ENCODE measurements at regions not wholly inside any gene's neighbourhood (a gene's known extent, or its start where the extent isn't known, plus 50 kb on each side); places are given as distances from the start of the nearest gene placed in this dataset.
"Not testable (repeated sequence)": the region's sequence is repeated elsewhere in the genome, so short reads cannot be mapped to it uniquely, and the experiment has no call there.

DNA sequence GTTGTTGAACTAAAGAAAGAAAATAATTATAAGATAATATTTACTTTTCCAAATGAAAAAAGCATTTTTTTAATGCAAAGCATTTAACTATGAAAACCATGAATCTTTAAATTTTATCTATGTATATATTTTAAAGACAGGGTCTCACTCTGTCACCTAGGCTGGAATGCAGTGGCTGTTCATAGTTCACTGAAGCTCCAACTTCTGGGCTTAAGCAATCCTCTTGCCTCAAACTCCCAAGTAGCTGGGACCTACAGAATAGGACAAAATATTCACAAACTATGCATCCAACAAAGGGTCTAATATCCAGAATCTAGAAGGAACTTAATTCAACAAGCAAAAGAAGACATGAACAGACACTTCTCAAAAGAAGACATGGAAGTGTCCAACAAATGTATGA is 55.9 kb upstream of the ALB start:
- DNase-seq (ENCODE audit: low read depth) = no peak

DNA sequence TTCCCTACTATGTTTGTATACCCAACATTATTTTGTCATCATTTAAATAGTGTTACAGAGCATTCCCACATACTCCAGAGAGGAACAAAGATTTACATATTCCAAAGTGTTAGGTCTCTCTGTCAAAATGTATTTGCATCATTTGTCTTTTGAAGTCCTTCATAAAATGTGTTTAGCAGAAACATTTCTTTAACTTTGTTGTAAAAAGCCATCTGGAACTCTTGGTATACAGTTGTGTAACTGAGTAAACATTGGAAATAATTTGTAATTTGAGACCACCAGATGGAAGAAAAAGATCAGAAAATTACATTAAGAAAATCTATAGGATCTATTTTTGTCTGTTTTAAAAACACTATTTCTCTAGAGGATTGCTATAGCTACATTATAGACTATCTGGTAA is 56.6 kb upstream of the ALB start:
- no peak for DNase-seq (ENCODE audit: low read depth)

DNA sequence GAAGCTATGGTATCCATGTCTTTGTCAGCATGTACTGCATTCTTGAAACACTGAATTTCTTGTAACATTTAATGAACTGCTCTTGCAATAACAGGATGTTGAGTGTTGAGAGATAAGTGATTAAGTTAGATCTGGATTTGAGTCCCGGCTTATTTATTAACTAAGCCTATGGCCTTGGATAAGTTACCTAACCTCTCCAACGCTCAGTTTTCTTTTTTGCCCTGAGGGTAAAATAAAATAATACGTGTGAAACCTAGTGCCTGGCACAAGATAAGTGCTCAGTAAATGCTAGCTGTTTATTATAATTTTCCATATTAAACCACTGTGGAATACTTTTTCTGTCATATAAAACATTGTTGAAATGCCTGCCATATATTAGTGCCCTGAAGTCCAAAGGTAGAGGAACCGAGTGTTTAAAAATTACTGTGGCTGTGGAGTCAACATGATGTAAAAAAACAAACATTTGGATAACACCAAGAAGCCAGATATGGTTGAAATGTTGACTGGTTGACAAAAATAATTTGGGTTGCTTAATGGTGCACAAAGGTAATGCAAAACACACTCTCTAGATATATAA is 58.6 kb upstream of the ALB start:
- DNase-seq (ENCODE audit: low read depth) = peak; percentile 95

DNA sequence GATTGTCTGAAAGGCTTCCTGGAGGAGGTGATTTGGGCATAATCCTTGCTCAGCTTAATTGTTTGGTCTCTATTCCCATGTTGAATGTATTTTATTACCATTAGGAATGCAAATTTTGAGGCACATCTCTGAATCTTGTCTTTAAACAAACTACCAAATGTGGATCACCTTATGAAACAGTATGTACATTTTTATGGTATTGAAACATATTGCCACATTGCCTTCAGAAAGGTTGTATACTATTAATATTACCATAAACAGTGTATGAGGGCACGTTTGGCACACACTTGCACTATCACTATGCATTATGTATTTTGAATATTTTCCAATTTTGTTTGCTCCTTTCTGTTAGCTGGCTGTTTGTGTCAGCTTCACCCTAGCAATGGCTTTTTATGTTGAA is 60.0 kb upstream of the ALB start:
- DNase-seq (ENCODE audit: low read depth) = no peak

DNA sequence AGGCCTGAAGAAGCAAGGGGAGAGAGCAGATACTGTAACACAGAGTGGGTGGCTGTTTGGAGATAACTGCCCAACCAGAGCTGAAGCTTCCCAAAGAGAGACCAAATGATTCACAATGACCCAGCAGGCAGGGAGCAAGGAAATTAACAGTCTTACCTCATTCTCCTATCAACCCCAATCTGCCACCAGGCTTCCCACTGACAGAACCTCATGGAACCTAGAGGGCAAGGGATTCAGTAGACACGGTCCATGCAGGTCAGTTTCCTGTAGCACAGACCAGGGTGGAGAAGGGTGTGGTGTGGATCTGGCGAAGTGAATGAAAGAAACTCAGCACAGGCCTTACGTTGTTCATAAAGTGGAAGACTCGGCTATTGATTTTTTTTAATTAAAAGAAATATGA is 60.7 kb upstream of the ALB start:
- peak; percentile 29 for DNase-seq (ENCODE audit: low read depth)

DNA sequence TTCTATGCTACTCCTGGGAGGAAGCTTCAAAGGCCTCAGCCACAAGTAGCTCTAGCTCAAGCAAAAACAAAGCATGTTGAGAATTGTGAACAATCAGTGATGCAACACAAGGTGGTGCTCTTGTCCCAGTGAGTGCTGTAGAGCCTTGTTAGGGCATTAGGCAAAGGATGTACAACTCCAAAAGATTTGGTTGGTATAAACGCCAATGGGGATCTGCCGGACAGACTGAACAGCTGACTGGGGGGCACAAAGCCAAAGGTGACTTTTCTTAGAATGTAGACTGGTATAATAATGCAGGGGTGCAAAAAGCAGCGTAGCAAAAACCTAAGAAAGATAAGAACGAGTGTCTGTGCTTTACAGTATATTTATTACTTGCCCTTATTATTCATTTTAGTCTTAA is 62.6 kb upstream of the ALB start:
- DNase-seq (ENCODE audit: low read depth) = peak; percentile 80

DNA sequence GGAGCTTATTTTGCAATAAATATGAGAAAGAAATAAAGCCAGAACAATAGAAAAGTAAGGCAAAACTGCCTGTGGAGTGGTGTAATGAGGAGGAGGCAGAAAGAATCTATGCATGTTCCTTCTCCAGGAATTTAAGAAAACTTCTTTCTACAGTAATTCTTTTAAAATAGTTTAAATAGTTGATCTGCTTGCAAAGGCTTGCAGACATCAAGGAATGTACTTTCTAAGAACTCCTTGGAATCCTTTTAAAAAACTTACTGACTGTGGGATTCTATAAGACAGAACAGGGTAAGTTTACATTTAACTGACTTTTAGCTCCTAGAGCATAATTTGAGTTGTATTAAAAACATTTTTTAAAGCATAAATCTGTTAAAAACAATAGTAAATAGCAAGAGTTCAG is 63.2 kb upstream of the ALB start:
- DNase-seq (ENCODE audit: low read depth) = no peak

DNA sequence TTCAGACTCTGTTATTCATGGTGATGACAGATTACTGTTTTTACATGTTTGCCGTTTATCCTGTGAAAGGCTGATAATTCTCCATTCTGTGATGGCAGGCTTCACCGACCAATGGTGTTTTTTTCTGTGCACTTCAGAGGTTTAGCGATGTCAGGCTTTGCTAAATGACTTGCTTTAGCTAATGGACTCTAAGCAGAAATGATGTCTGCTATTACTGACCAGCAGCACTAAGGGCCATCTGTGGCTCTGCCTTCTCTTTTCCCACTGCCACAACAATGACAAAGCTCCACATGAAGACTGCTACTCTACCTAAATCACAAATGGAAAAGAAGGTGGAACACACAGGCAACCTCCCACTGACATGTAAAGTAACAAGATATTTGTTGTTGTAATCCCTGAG is 68.4 kb upstream of the ALB start:
- DNase-seq (ENCODE audit: low read depth) = no peak

DNA sequence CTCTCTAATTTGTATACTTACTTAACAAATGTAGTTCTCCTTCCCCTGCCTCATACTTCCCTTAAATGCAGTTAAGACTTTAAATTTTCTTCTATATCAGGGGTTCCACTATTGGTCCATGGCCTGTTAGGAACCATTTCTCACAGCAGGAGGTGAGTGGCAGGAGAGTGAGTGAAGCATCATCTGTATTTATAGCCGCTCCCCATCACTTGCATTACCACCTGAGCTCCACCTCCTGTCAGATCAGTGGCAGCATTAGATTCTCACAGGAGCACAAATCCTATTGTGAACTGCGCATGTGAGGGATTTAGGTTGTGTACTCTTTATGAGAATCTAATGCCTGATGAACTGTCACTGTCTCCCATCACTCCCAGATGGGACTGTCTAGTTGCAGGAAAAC is 72.1 kb upstream of the ALB start:
- DNase-seq (ENCODE audit: low read depth) = not testable (repeated sequence)

DNA sequence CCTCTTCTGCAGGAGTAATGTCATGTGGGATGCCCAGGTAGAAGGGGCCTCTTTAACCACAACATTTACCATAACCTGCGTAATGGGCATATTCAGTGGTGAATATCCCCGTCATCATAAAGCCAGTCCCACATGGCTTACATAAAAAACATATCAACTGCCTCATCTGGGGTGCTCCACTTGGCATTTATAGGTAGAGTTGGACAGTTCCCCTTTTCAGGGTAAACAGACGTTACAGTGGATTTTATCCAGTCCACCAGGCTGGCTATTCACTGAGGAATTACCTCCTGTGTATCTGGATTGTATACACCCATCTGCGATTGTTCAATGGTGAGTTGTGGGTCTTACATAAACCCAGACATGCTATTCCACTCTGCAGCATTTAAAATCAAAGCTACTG is 70.7 kb upstream of the ANKRD17 start:
- no peak for DNase-seq (ENCODE audit: low read depth)

DNA sequence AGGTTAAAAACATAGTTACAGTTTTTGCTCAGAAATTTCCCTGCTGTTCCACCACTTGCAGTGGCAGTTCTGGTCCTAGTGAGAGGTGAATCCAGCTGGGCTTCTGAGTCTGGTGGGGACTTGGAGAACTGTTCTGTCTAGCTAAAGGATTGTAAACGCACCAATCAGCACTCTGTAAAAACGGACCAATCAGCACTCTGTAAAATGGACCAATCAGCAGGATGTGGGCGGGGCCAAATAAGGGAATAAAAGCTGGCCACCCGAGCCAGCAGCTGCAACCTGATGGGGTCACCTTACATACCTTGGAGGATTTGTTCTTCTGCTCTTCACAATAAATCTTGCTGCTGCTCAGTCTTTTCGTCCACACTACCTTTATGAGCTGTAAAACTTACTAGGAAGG is 67.2 kb upstream of the ANKRD17 start:
- DNase-seq (ENCODE audit: low read depth) = not testable (repeated sequence)

DNA sequence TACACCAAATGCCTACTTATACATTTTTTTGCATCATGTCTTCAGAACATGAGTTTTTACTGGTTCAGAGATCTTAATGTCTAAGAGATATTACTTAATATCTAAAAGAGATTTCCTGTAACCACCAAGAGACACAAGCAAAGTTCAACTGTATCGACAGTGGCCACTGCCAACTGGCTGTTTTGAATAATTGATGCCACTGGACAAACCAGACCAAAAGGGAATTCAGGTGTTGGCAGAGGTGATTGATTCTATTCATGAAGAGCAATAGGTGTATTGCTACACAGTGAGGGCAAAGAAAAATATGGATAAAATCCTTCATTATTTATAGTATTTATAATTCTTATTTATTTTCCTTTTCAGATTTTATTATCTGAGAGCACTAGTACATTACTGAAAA is 58.5 kb upstream of the ANKRD17 start:
- DNase-seq (ENCODE audit: low read depth) = no peak

DNA sequence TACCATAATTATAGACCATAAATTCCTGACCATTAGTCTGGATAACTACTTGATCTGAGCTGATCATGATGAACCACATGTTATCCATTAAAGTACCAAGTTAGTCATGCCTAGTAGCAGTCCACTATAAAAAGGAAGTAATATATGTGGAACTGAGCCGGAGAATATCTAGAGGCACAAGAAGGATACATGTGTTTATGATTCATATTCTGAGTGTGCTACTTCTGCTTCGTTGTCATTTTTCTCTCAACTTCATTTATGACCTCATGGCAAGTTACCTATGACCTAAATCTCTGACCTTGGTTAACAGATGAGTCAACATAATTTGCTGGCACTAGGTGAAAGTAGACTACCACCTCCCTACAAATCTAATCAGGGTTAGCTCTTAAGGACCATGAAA is 56.5 kb upstream of the ANKRD17 start:
- DNase-seq (ENCODE audit: low read depth) = peak; percentile 12

DNA sequence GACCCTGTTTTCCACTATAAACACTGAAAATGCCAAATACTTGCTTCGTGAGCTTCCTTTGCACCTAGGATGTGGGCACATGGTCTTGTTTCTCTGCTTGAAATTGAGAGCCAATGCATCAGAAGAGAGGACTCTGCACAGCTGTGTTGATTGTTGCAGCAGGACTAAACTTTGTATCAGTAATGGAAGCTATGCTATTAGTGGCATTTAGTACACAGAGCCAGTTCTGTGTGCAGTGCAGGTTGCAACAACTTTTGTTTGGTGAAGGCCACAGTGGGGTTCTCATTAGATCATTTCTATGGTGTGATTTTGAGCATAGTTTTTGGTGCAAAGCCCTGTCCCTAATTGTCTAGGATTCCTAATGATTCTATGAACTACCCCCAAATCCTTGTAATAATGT is 54.4 kb upstream of the ANKRD17 start:
- DNase-seq (ENCODE audit: low read depth) = no peak

DNA sequence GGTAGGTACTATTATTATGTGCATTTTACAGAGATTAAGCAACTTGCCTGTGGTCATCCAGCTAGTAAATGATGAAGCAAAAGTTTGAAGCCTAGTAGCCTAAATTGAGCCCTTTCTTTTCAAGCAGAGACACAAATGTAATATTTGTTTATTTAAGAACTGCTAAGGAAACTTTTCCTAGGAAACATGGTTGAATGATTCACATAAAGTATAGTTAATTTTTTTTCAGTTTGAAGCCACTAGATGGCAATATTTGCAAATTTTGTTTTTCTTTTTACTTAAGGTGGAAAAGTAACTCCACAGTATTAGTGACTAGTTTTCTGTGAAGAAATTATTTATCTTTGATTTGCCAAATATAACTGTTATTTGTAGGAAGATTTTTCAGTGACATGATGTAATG is 52.8 kb upstream of the ANKRD17 start:
- peak; percentile 73 for DNase-seq (ENCODE audit: low read depth)

DNA sequence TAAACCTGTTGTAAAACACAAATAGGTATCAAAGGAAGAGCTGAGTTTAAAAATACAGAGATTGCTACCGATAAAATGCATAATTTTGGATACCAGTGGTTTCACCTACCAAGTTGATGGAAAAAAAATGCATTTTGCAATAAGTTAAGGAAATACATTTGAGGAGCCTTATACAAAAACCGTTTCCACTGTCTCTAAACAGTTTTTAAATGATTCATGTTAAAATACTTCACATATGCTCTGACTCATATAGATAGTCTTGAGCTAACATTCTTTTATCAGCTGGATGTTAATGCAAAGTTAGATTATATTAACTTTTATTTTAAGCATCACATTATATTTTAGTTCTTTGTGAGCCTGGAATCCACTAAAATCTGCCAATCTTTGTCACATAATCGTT is 50.6 kb upstream of the ANKRD17 start:
- no peak for DNase-seq (ENCODE audit: low read depth)
